K562 (cell line): ENCODE measurements at regions not wholly inside any gene's neighbourhood (a gene's known extent, or its start where the extent isn't known, plus 50 kb on each side); places are given as distances from the start of the nearest gene placed in this dataset.

Experiments
- ATAC-seq: fragments of 200-7000 bp; cut with Tn5 transposase; 3 replicates; pipeline ENCODE4 v1.9.1; 2020; ENCODE audit warnings: moderate library complexity
- BruUV-seq: library from RNA; stranded (reverse); fragments of 400-500 nt; replicated peaks from 2 replicates; lab custom pipeline; 2021; lab: Mats Ljungman, UMichigan
- CTCF ChIA-PET: fragments of 300-600 bp; formaldehyde crosslinking; extraction: SDS; loops from one replicate; lab custom pipeline; 2021; ENCODE audit warnings: low intra/inter-chr PET ratio; lab: Yijun Ruan, JAX
- POLR2A ChIA-PET: fragments of 300-600, 350-650 bp; sonication (Branson Sonifier 250); formaldehyde crosslinking; extraction: SDS; loops from one replicate; lab custom pipeline; 2021; ENCODE audit warnings: antibody characterized with exemption, inconsistent platforms; lab: Yijun Ruan, JAX
- DNase-seq, 4 experiments: peaks; one replicate each; pipeline versions ENCODE4 v3.0.0 to v3.0.0-alpha.2; 2011 to 2018; ENCODE audit warnings: low spot score in 3 of 4, mixed read lengths in 3 of 4; ENCODE audit errors: extremely low read depth in 1 of 4
- FAIRE-seq: peaks from 2 replicates; lab custom pipeline; 2011; peaks lifted over from hg19 to GRCh38; lab: Jason Lieb, UNC
- H2AFZ ChIP-seq: 2 replicates; pipeline ENCODE4 v1.6.0; 2011; ENCODE audit warnings: low read depth, low read length, control low read depth, inconsistent platforms
- H3K27ac ChIP-seq: fragments of 200-600 bp; 3 replicates; pipeline ENCODE4 v1.8.0; 2011; ENCODE audit warnings: low read depth, mild to moderate bottlenecking, control low read depth, inconsistent platforms, low read length, moderate library complexity, mixed read lengths; ENCODE audit errors: extremely low read depth
- H3K27me3 ChIP-seq, 2 experiments: fragments of 300-600 bp in 1 of 2; 2 replicates in 1 of 2; 3 replicates in 1 of 2; pipeline versions ENCODE4 v1.6.0 to v1.8.0; 2011; ENCODE audit warnings: inconsistent platforms in 2 of 2, low read length in 2 of 2, mild to moderate bottlenecking in 1 of 2, mixed read lengths in 1 of 2, moderate library complexity in 1 of 2; ENCODE audit not compliant: control insufficient read depth in 2 of 2, insufficient read depth in 2 of 2
- H3K36me3 ChIP-seq: fragments of 300-600 bp; 3 replicates; pipeline ENCODE4 v1.8.0; 2011; ENCODE audit warnings: mild to moderate bottlenecking, low read length, inconsistent platforms; ENCODE audit not compliant: control insufficient read depth, insufficient read depth
- H3K4me1 ChIP-seq, 2 experiments: fragments of 200-600 bp in 1 of 2; replicated peaks in 1 of 2; 2 replicates in 1 of 2; 3 replicates in 1 of 2; pipeline versions ENCODE4 v1.5.1 to v1.8.0; 2011; ENCODE audit warnings: inconsistent platforms in 2 of 2, low read length in 2 of 2, mild to moderate bottlenecking in 1 of 2, mixed read lengths in 1 of 2, moderate library complexity in 1 of 2; ENCODE audit not compliant: control insufficient read depth in 2 of 2, insufficient read depth in 2 of 2
- H3K4me2 ChIP-seq: 2 replicates; pipeline ENCODE4 v1.6.1; 2011; ENCODE audit warnings: low read length, control low read depth, inconsistent platforms, mixed read lengths; ENCODE audit not compliant: insufficient read depth
- H3K4me3 ChIP-seq: fragments of 200-600 bp; sonication (generic), shearing (Covaris generic); 2 replicates; pipeline ENCODE4 v1.5.1; 2016; ENCODE audit warnings: control low read depth, inconsistent platforms
- H3K79me2 ChIP-seq: fragments of 200-600 bp; 3 replicates; pipeline ENCODE4 v1.8.0; 2011; ENCODE audit warnings: low read length, inconsistent platforms; ENCODE audit not compliant: control insufficient read depth, insufficient read depth
- H3K9ac ChIP-seq, 2 experiments: 2 replicates each; pipeline versions ENCODE4 v1.6.0 to v1.6.1; 2011; ENCODE audit warnings: low read depth in 2 of 2, low read length in 2 of 2, control low read depth in 1 of 2, inconsistent platforms in 1 of 2, mild to moderate bottlenecking in 1 of 2, mixed read lengths in 1 of 2; ENCODE audit not compliant: insufficient read depth in 1 of 2
- H3K9me1 ChIP-seq: one replicate; pipeline ENCODE4 v1.6.0; 2011; ENCODE audit warnings: inconsistent platforms, mild to moderate bottlenecking, low read length, moderate library complexity; ENCODE audit not compliant: control insufficient read depth, insufficient read depth
- H3K9me3 ChIP-seq: replicated peaks from 2 replicates; pipeline ENCODE4 v1.5.1; 2011; ENCODE audit warnings: low read depth, low read length, inconsistent platforms; ENCODE audit not compliant: control insufficient read depth, insufficient read depth
- H4K20me1 ChIP-seq: replicated peaks from 2 replicates; pipeline ENCODE4 v1.6.1; 2011; ENCODE audit warnings: low read length, inconsistent platforms, mixed read lengths; ENCODE audit not compliant: control insufficient read depth, insufficient read depth
- ARHGAP35 ChIP-seq: fragments of 450-650 bp; IDR thresholded peaks from 2 replicates; pipeline ENCODE4 v1.6.1; 2018; ENCODE audit not compliant: partially characterized antibody
- BDP1 ChIP-seq: IDR thresholded peaks from 3 replicates; pipeline ENCODE4 v1.6.1; 2011; ENCODE audit not compliant: insufficient read length, insufficient read depth
- CEBPB ChIP-seq: fragments of 450-650 bp; IDR thresholded peaks from 2 replicates; pipeline ENCODE4 v1.6.1; 2016; ENCODE audit warnings: missing genetic modification characterization, missing compliant biosample characterization
- MLLT1 ChIP-seq, 2 experiments: fragments of 450-650 bp; IDR thresholded peaks; 2 replicates each; pipeline ENCODE4 v1.6.1; 2016
- NCOA2 ChIP-seq, 2 experiments: fragments of 450-650 bp; IDR thresholded peaks; 2 replicates each; pipeline ENCODE4 v1.6.1; 2018; ENCODE audit warnings: mild to moderate bottlenecking in 2 of 2, moderate library complexity in 1 of 2; ENCODE audit not compliant: partially characterized antibody in 2 of 2
- SMAD1 ChIP-seq: fragments of 150-350 bp; IDR thresholded peaks from 2 replicates; pipeline ENCODE4 v1.6.1; 2014; ENCODE audit warnings: low read length, low read depth; ENCODE audit not compliant: partially characterized antibody
- SMARCA5 ChIP-seq: fragments of 450-650 bp; IDR thresholded peaks from 2 replicates; pipeline ENCODE4 v1.6.1; 2016
- STAT5A ChIP-seq: IDR thresholded peaks from 2 replicates; pipeline ENCODE4 v1.6.1; 2012; ENCODE audit warnings: low read length, inconsistent platforms, borderline replicate concordance
- STAT6 ChIP-seq: sonication (generic); formaldehyde crosslinking; IDR thresholded peaks from 2 replicates; pipeline ENCODE4 v1.8.1; 2023; ENCODE audit warnings: mild to moderate bottlenecking, missing genetic modification reagents
- TSHZ1 ChIP-seq: fragments of 250-450 bp; sonication (Bioruptor Pico); IDR thresholded peaks from 2 replicates; pipeline ENCODE4 v1.4.0; 2020; ENCODE audit warnings: mild to moderate bottlenecking, moderate library complexity
- ZBTB9 ChIP-seq: fragments of 450-650 bp; formaldehyde crosslinking; IDR thresholded peaks from 2 replicates; pipeline ENCODE4 v1.4.0; 2020; ENCODE audit warnings: mild to moderate bottlenecking, moderate library complexity
- ZKSCAN3 ChIP-seq: fragments of 250-450 bp; sonication (Bioruptor Pico); IDR thresholded peaks from 2 replicates; pipeline ENCODE4 v1.4.0; 2020
- ZNF175 ChIP-seq: fragments of 200-800 bp; sonication (Bioruptor generic); IDR thresholded peaks from 2 replicates; pipeline ENCODE4 v1.6.1; 2016; ENCODE audit warnings: low read depth, mild to moderate bottlenecking, missing genetic modification characterization, missing compliant biosample characterization
- WGBS: fragments of 100-300 bp; shearing (Covaris generic); methylation state at CpG from one replicate; pipeline ENCODE4 v1.1.6; 2016; ENCODE audit warnings: low coverage, mixed read lengths; ENCODE audit not compliant: insufficient coverage; ENCODE audit errors: missing lambda C conversion rate; 5-methylcytosine and 5-hydroxymethylcytosine counted together
- in situ Hi-C: fragments of 300-500 bp; cut with MboI; formaldehyde crosslinking; loops from 4 replicates; pipeline ENCODE4 v1.15.0; 2018; ENCODE audit warnings: inconsistent platforms, mixed read lengths
- intact Hi-C: fragments of 100-400 bp; cut with micrococcal nuclease; formaldehyde crosslinking; loops from 2 replicates; pipeline ENCODE4 v1.14.2; 2022

- TF ChIP-seq MLLT1 (IDR thresholded peaks at IDR 0.05) (no peak), ARHGAP35 (no peak), SMARCA5 (no peak)
These were observed 105.0 kb upstream of the GAP43 start (continued) for GRCh38 chr3:115518100-115518852.

- no peak overlapping the region for H3K9ac ChIP-seq
- intact Hi-C loops (no loop called here), in situ Hi-C loops (no loop called here)
- no peak for ATAC-seq
- DNase-seq: no peak
- H3K36me3 ChIP-seq: no peaks in the 10 kb centered on the region
- H3K9me3 ChIP-seq: no peaks in the 10 kb centered on the region
- H3K79me2 ChIP-seq: no peaks in the 10 kb centered on the region
- no peaks in the 10 kb centered on the region for H3K9me1 ChIP-seq
- CTCF ChIA-PET: no interaction called here
- no peak overlapping the region for H3K4me2 ChIP-seq
- no peak overlapping the region for H2AFZ ChIP-seq
- no peak overlapping the region for H3K4me3 ChIP-seq
- 0% methylated on average over 2 of the region's 2 CpGs for WGBS
- FAIRE-seq: no peak
- H4K20me1 ChIP-seq: no peaks in the 10 kb centered on the region
- no peak overlapping the region for H3K27ac ChIP-seq
- BruUV-seq: no TSS peak
- H3K27me3 ChIP-seq: no peaks in the 10 kb centered on the region
- no peaks in the 10 kb centered on the region for H3K4me1 ChIP-seq
- POLR2A ChIA-PET: no interaction called here
- TF ChIP-seq SMAD1: no peak
- TF ChIP-seq BDP1: no peak
- TF ChIP-seq ZNF175 (CRISPR knock-in tag): no peak
- no peak for TF ChIP-seq ZBTB9 (CRISPR knock-in tag)
- no peak for TF ChIP-seq ZKSCAN3 (CRISPR knock-in tag)
- TF ChIP-seq TSHZ1: no peak
- TF ChIP-seq CEBPB (tag): no peak
- TF ChIP-seq NCOA2 (IDR thresholded peaks at IDR 0.05; ENCODE audit: partially characterized antibody in 2 of 2): no peak
- no peak for TF ChIP-seq STAT6 (CRISPR knock-in tag)
- no peak for TF ChIP-seq STAT5A
These were observed 103.1 kb upstream of the GAP43 start for GRCh38 chr3:115520241-115520640.
